Embryonic facial prominence (tissue), 1 donor: ENCODE measurements at regions not wholly inside any gene's neighbourhood (a gene's known extent, or its start where the extent isn't known, plus 50 kb on each side); places are given as distances from the start of the nearest gene placed in this dataset.
"Not testable (repeated sequence)": the region's sequence is repeated elsewhere in the genome, so short reads cannot be mapped to it uniquely, and the experiment has no call there.

Experiments
- DNase-seq: peaks from one replicate; pipeline ENCODE4 v3.0.0-alpha.2; 2016; ENCODE audit errors: extremely low spot score

DNA sequence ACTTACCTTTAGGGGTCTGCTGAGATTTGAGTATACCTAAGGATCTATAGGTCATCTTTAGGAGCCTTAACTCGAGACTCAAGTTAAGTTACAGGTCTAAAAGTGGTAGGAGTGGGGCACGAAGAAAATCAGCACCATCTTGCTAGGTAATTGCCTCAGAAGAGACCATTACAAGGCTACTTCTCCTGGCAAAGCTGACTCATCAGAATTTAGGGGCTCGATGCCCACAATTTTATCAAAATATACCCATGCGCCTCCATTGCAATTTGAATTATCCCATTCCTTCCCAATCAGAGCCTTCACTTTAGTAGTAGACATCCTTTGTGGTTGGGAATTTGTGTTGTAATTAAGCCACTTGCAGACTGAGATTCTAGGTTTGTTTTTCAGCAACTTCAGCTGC is 1994.3 kb downstream of the MRPL39 start:
- DNase-seq: no peak

DNA sequence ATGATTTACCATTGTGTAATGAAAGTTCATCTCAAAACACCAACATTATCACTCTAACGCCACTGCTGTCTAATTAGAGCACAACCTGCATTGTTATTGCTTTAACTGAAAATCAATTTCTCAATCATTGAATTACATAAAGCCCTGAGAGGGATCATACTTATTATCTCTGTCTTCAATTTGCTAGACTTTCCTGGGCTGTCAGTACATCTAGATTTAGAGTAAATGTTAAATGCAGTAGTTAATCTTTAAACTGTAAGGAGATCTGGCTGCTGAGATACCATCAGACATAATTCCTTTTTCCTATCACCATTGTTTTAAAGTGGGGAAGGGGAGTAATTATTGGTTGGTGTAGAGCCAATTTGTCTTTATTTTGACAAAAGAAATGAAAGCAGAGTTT is 1995.1 kb downstream of the MRPL39 start:
- no peak for DNase-seq

DNA sequence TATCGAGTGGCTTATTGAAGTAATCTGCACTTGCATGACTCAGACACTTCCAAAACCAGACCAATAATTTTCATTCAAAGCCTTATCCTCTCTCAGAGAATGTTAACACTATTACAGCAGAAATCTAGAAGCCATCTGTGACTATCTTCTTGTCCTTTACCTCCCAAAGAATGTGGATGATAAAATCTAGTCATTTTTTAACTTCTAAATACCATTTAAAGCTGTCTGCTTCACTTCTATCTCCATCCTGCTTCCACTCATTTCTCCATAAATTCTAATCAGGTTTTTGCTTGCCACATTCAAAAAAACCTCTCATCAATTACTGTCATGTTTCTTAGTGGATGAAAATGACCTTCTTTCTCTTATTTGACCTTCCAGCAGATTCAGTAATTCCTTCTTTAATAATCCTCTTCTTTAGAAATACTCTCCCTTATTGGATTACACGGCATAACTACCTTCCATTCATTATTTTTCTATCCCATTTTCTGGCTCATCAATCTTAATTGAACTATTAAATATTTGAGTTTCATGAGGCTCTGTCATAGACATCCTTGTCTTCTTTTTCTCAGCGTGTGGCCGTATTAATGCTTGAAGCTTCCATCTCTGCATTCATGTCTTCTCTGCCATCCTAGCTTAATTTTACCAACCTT is 1999.4 kb downstream of the MRPL39 start:
- DNase-seq: no peak

DNA sequence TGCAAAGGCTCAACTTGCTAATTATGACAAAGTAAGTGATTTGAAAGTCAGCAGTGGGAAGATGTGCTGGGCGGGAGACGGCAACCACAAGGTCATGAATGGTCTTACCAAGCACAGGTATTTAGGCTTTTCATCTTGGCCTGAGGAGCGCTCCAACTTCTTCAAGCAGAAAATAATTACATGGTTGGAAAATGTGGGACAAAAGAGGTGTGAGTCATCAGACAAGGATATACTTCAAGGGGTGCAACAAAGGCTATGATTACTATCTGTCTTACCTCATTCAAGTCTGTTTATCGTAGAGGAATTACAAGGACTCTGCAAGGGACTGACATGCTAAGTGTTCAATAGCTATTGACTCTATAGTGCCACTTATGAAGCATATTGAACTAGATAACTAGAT is 2005.7 kb downstream of the MRPL39 start:
- DNase-seq: no peak

DNA sequence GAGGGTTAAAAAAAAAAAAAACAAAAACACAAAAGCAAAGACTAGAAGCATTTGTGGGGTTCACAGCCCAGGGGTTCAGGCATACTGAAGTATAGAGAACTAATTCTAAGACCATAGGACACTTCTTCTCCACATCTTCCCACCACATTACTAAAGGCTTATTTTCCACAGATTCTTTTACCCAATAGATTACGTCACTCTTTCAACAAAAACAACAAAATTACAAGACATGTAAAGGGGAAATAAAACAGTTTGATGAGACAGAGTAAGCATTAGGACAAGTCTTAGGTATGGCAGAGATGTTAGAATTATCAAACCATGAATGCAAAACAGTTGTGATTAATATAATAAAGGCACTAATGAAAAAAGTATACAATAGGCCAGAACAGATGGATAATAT is 2013.7 kb downstream of the MRPL39 start:
- no peak for DNase-seq

DNA sequence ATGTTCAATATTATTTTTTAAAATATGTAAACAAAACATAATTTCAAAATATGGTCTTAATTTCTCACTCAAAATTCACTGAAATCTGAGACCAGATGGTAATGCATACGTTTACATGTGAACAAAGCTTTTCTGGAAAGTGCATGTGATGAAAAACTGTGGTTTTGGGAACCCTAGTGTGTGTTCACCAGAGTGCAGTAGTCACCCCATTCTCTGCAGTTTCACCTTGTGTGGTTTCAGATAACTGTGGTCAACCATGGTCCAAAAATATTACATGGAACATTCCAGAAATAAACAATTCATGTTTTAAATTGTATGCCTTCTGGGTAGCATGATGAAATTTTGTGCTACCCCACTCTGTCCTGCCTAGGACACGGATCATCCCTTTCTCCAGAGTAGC is 2021.9 kb downstream of the MRPL39 start:
- no peak for DNase-seq

DNA sequence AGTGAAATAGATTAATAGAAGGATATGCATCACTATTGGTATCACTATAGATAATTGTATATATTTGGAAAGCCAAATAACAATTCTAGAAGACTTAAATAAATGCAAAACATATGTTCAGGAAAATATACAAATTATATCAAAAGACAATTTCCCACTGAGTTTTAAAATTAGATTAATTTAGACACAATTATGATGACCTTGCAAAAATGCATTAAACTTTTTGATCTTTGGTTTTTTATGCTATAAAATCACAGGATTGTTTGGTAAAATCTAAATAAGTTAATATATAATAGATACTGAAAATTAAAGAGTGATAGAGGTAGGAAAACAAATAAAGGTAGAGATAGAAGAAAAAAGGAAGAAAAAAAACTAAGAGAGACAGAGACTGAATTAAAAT is 2027.7 kb downstream of the MRPL39 start:
- no peak for DNase-seq

DNA sequence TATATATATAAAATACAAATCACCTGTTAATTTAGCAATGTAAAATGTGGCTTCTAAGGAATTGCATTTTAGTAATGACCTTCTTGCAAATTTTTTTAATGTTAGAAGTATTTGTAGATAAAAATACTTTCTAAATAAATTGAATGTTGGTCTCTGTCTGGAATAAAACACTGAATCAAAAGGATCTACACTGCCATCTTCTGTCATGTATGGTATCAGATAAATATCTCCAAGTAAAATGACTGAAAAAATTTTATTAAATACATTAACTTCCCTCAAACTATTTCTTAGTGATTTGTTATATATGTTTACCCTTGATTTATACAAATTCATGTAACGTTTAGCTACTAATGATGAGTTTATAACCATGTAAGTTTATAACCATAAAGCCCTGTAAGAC is 2029.3 kb downstream of the MRPL39 start:
- no peak for DNase-seq

DNA sequence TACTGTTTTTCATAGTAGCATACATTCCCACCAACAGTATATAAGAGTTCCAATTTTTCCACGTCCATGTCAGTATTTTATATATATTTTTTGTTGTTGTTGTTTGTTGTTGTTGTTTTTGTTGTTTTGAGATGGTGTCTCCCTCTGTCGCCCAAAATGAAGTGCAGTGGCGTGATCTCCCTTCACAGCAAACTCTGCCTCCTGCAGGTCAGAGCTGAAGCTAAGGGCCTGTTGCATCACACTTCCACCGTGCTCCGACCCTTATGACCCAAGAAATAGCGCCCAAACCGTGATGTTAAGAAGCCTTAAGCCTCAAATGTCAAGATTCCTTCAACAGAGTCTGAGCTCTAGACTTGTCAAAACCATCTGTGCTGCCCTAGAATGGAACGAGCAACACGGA is 2032.3 kb downstream of the MRPL39 start:
- no peak for DNase-seq

DNA sequence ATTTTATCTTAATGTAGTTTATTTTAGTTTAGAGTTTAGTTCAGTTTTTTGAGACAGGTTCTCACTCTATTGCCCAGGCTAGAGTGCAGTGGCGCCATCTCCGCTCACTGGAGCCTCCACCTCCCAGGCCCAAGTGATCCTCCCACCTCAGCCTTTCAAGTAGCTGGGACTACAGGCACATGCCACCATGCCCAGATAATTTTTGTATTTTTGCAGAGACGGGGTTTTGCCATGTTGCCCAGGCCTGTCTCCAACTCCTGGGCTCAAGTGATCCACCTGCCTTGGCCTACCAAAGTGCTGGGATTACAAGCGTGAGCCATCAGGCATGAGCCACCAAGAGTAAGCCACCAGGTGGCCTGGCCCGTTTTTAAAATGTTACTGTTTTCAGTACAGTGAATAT is 2058.4 kb downstream of the MRPL39 start:
- DNase-seq: not testable (repeated sequence)

DNA sequence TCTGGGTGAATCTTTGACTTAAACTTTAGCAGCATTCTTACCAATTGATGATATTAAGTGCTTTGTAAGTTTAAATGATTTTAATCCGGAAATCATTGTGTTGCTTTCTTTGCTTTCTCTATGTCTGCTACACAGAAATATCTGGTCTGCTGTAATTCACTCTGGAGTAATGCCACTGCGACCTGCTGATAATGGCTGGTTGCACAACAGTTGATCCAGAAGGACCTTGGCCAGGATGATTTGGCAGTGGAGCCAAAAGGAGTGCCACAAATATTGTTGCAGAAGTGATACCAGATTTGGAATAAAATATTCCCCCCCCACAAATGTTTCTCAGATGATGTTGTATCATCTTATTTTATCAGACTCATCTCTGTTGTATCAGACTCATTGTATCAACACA is 2063.9 kb downstream of the MRPL39 start:
- no peak for DNase-seq

DNA sequence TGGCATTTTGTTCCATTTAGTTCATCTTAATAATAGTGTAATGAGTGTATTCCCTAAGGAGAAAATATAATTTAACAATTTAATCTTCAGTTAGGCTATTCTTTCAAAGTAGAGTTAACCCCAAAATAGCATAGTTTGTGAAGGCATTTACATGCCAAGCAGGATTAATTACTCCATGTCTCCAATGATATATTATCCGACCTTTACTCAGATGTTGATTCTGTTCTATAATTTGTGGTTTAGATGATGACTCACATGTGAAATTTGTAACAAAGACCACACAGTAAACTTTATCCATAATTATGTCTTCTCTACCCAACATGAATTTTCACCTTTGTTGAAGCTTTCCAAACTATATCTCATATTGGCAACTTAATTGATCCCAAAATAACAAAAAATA is 2065.2 kb downstream of the MRPL39 start:
- no peak for DNase-seq

DNA sequence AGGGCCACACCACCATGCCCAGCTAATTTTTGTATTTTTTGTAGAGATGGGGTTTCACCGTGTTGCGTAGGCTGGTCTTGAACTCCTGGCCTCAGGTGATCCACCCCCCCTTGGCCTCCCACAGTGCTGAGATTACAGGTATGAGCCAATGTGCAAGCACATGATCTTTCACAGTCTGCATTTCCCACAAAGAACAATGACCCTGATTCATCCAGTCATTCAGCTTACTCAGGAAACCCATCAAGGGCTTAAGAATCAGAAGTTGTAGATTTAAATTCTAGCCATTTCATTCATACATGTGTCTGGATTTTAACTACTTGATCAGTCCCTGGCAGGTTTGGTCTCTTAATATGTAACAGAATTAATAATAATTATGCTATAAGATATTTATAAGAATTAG is 2065.7 kb downstream of the MRPL39 start:
- DNase-seq: no peak

DNA sequence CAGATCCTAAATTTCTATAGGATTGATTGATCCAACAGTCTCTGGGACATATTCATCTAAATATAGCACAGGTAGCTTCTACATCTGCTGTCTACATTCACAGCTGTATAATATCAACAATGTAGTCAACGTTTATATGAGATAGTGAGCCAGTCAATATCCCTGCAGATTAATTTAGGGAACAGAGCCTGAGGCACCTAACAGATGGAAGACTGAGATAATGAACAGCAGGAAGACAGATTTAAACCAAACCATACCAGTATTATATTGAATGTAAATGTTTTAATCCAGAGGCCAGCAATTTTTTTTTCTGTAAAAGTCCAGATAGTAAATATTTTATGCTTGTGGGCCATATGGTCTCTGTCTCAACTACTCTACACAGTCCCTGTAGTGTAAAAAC is 2072.4 kb downstream of the MRPL39 start:
- no peak for DNase-seq

DNA sequence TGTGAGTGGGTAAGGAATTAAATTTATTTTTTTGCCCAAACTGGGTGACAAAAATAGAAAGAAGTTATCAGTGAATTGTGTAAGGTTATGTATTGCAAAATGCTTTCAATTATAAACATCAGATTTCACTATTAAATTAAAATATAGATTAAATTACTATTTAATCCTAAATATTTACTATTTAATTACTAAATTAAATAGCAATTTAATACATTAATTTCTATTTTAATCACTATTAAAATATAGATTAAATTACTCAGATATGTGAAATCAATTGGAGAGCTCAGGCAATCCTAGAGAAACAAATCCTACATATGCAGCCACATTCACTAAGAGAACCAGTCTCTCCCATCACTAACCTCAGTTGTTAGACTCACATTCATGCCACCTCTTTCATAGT is 2075.8 kb downstream of the MRPL39 start:
- no peak for DNase-seq

DNA sequence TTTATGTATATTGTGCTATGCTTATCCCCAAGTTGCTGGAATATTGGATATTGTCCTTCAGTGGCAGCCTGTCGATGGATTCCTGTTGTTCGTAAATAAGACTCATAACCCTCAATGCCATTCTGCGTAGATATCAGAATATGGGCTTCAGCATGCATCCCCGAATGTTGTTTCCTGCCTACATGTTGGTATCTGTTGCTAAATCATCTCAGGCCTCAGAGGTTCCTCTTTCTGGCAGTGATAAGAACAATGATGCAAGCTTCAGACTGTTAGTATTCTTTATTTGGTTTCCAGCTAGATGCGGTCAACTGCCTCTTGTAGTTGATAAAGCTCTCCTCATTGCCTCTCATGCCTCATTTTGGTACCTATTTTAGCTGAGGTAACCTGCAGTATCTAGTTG is 2082.6 kb downstream of the MRPL39 start:
- no peak for DNase-seq

DNA sequence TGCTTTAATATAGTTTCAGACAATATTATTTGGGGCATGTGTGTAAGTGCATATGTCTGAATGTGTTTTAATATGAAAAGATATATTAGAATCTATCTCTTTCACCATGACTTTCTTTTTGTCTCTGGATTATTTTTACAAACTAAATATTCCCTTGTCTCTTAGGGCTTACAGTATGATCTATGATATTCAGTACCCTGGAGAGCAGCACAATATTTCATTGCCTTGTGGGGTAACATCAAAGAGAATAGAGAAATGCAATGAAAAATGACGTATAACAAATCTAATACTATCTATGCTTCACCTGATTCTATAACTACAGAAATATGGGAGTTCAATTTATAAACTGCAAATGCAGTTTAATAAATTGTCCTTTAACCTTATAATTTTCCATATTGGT is 2084.5 kb downstream of the MRPL39 start:
- DNase-seq: no peak

DNA sequence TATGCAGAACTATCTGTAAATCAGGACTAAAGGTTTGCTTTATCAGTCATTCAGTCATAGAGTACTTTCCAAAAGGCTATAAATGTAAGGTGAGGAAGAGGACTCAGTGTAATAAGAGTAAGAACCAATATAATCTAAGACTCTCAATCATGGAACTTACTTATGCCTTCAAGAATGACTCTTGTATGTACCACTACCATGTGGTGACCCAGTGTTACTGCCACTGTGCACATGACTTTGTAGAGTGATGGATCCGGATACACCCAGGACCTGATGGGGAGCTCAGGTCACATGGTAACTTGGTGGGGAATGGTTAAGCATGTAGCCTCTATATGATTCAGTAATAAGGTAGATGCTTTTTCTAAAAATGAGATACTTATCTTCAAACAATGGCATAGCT is 2099.8 kb downstream of the MRPL39 start:
- no peak for DNase-seq

DNA sequence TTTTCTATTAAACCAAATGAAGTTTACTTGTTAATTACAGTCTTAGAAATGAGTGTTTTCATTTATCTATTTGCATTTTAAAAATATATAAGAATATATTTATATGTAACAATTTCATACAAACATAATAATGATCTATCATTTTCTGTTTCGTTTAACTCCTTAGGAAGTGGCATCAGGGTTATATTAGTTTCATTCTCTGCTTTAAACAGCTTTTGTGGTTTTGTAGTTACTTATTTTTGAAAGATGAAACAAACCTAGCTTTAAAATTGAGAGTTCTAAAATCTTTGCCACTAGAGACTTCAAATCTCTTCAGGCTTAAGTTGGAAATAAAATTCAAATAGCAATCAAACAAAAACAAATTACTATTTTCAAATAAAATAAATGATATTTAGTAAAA is 2110.6 kb downstream of the MRPL39 start:
- DNase-seq: no peak

DNA sequence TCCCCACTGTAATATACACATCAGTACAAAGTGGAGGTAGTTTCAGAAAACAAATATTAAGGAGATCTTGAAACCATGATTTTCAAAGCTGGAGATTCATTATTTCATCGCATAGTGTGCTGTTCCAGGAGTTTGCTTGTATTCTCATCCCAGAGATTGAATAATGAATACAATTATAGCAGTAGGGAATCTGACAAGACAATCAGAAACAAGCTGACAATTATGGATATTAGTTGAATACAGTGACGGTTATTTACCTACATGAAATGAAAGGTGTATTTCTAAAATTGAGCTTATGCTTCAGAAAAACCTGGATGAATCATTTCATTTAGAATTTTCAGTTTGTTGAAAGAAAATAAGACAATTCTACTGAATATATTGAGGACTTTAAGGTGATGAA is 2119.0 kb downstream of the MRPL39 start:
- DNase-seq: no peak

DNA sequence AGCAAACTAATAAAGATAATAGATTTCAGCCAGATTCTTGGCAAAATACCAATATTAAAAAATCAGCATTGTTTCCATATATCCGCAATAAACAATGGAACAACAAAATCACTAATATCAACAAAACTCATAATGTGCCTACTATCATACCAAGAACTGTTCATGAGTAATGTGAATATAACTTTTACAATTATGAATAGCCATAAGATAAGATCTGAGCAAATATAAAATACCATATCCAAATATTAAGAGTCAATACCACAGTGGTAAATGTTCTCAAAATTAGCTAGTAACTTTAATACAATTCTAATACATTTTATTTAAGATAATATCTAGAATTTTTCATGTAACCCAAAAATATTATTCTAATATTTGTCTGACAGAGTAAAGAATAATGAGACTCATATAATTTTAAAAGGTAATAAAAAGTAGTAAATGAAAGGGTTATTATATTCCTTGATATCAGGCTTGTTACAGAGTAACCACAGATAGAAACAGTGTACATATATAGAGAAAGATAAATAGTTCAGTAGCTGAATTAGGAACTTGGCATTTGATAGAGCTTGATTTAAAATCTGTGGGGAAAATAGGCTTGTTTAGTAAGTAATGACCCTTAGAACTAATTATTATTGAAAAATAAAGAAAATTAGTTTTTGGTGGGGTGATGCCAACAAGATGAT is 2126.6 kb downstream of the MRPL39 start:
- DNase-seq: no peak

DNA sequence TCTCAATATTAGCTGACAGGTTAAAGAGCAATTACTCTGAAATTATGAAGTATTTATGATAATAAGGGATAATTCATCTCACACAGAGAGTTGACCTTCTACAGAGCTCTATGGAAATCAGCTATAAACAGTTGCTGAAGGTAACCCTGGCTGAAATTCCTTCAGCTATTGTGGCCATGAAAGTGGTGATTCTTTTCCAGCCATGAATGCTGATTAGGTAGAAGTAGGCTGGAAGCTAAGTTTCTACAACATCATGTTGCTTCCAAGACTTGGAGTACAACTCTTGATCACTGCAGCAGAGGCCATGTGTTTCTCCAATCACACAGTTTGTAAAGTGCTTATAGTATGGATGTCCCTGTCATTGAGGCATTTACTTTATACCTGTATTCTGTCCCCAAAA is 2128.9 kb downstream of the MRPL39 start:
- no peak for DNase-seq

DNA sequence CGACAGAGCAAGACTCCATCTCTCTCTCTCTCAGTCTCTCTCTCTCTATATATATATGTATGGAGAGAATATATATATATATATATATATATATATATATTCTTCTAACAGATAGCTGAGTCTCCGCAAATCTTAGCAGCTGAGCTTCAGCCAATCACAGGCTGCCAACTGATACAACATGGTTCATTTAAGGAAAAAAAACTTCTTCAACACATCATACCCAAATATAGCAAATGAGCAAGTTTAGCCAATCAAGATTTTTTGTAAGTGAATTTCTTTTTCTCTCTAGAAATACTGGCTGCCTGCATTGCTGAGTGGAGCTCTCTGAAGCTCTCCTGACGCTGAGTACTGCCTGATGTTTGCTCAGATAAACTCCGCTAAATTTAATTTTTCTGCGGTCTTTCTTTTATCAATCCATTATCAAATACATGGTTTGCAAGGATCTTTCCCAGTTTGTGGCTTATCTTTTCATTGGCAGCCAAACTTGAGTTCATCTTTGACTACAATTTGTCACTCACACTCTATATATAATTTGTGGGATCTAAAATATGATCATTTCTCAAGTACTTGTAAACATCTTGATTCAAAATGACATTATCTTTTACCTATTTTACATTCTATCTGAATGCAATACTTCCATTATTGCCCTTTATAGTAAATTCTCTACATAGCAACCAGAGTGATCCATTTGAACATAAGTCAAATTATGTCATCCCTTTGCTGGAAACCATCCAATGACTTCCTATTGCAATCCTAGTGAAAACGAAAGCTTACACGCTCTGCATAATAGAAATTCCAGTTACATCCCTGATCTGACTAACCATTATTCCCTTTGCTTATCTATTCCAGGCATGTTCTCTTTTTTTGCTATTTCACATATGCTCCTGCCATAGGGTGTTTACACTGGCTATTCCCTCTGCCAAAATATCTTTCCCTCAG is 2131.7 kb downstream of the MRPL39 start:
- no peak for DNase-seq
